ENCODE measurements at regions not wholly inside any gene's neighbourhood (a gene's known extent, or its start where the extent isn't known, plus 50 kb on each side); places are given as distances from the start of the nearest gene placed in this dataset.
A peak's percentile ranks its signal among the peaks of the same experiment; 100 is the strongest.

DNA sequence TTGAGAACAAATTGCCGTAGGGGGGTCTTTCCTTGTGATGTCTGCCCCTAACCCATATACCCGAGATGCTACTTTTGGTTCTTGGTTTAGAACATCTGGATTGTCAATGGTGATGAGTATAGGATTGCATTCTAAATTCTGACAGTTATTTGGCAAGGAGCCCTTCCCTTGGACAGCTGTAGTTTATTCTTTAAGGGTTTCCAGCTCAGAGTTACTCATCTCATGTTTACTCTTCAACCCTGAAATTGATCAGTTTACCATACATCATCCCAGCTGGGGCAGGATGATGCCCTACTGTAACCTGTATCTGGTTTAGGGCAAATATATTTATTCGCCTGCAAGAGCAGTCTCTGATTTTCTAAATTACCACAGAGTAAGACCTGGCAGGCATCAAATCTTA is 85.7 kb upstream of the XCR1 start:
- no peak for DNase-seq

DNA sequence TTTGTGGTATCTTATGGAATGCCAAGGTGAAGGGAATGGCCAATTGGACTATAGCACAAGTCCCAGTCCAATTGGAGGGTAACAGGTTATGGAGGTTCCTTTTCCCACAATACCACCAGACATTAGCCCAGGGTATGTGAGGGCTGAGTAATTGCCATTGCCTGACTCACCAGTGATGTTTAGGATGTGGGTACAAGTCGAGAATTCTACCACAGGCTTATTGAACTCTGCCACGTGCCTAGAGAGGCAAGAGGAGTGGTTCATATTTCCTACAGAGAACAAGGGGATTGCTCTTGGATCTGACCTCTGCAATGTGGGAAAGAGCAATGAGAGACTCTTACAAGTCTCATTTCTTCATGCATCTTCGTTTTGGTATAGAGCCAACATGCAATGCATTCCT is 85.0 kb upstream of the XCR1 start:
- no peak for DNase-seq

DNA sequence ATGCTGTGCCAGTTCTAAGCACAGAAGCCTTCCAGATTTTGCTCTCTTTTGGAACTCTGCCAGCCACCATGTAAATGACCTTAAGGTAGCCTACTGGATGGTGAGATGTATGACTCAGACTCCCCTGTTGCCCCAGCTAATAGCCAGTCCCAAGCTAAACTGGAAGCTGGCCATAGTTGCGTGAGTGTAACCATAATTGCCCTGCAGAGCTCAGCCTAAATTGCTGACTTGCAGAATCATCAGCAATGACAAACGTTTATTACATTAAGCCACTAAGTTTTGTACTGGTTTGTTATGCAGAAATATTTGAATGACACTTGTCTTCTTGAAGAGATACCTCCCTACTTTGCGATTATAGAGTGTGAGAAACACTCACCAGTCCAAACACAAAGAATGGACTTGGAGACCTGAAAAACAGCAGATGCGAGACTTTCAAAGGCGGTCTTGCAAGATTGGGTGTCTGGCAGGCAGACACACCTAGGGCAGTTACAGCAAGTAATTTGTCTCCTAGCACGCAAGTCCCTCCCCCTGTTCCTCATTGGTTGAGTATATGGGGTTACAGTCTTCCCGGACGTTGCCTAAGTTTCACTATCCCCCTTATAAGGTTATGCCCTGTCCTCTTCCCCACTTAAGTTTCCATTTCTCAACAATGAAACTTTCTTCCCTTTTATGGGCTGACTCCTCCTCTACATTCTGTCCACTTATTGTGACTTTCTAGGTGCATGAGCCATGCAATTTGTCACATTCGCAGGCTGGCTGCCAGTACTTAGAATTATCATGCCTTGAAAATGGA is 83.6 kb upstream of the XCR1 start:
- peak; percentile 3 to 53 for DNase-seq

DNA sequence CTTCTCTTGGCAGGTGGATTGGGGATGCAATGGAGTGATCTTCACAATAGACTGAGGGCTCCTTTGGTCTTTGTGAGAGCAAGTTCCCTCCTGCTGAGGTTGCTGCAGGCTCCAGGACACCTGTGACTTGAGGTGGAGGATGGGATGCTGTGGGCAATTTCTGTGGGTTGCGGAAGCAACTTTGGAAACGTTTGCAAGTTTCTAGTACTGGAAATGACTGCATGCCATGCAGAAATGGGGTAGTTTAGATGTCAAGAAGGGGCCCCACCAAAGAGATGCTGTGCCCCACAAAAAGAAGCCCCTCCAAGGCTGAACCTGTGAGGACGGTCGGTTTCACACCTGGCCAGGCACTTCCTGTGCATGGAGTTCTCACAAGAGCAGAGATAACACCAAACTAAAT is 80.4 kb upstream of the XCR1 start:
- no peak for DNase-seq

DNA sequence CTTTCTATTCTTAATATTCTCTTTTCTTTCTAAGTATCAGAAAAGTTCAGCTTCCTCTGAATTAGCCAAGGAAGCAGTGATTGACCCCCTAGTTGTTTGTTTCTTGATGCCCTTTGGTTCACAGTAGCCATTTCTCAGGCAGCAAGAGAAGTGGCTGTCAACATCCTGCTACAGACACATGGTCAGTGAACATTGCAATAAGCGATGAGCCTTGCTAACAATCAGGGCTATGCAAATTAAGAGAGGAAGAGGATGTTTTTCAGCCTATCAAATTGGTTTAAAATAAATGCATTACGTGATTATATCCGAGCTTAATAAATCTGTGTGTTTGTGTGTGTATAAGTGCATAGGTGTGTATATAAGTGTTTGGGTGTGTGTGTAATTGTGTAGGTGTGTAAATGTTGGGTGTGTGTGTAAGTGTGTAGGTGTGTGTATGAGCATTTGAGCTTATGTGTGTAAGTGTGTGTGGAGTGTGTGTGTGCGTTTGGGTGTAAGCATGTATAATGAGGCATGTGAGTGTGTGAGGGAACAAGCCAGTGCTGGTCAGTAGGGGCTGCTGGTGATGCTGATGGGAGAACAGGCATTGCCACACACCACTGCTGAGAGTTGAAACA is 78.1 kb upstream of the XCR1 start:
- no peak for DNase-seq

DNA sequence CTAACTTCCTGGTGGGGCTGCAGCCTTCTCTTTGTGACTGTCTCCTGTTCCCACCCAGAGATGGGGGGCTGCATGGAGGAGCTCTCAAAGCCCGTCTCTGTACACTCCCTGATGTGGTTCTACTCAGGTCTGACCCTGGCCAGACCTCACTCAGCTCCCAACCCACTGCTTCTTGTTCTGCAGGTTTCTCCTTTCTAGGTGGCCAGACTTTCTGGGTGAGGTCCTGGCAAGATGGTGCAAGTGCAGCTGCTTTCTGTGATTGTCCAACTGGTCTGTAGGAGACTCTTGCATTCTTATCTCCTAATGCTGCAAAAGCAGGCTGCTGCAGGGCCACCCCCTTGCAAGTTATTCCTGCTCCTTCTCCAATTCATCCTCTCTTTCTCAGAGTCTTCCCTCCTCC is 77.4 kb upstream of the XCR1 start:
- DNase-seq = no peak

DNA sequence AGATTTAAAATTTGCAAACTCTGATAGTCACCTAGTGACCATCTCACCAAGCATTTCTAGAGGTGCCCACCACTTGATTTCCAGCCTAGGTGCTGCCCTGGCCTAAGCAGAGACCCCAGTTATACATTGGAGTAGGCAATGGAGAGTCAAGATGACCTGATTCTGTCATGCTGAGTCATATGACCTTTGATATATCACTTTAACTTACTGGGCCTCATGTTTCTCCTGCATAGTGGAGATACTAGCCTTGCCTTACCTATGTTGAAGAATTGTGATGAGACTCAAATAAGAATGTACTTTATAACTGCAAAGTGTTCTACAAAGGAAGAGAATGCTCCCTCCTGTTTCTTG is 75.5 kb upstream of the XCR1 start:
- no peak for DNase-seq

DNA sequence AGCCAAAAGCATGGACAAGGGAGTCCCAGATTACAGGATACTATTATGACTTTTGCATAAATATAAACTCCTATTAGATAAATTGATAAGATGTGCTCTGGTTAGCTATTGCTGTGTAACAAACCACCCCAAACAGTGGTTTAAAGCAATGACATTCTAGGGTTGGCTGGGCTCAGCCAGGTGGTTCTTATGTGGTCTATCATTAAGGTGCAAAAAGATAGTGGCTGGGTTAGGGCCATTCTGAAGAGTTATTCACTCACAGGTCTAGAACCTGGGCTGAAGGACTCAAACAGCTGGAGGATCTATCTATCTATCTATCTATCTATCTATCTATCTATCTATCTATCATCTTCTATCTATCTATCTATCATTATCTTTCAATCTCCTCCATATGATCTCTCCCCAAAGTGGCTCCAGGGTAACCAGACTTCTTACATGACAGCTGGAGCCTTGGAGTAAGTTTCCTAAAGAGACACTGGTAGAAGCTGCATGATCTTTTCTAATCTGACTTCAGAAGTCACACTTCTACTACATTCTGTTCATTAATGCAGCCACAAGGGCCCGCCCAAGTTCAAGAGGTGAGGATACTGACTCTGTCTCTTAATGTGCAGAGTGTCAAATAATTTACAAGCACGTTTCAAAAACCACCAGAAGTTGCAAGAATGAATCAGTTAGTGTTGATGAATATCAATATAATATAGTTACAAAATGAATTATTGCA is 74.9 kb upstream of the XCR1 start:
- DNase-seq = no peak

DNA sequence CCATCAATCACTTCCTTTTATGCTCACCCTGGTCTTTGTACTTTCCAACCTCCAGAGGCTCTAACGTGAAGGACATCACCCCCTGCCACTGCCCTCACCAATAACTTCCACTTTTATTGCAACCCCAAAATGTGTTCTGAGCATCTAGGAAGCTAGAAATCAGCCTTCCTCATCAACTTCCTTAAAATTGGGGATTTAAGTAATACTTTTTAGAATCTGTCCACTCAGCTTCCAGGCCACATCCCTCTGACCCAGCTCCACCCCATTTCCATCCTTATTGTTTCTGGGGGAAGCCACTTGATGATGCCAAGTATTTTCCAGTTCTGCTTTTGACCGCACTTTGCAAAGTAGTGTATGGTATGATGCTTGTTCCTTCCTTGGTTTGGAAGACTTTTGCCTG is 73.5 kb upstream of the XCR1 start:
- no peak for DNase-seq

DNA sequence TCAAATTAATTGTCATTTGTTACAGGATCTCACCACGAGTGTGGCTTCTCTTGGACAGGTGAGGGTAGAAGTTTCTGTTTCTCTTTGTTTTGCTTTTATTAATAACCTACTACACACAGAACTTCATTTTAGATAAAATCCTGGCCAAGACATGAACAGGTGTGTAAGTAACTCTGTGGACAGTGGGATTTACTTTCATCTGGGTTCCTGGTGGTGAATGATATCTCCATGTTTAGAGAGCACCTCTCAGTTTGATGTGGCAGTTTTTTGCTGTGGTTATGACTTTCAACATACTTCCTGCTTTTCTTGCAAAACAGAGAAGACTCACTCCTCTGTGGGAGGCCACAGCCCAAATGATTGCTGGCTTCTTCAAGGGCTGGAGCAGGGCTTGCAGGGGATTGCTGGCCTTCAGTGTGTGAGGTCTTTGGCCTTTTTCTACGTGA is 71.1 kb upstream of the XCR1 start:
- DNase-seq = no peak

DNA sequence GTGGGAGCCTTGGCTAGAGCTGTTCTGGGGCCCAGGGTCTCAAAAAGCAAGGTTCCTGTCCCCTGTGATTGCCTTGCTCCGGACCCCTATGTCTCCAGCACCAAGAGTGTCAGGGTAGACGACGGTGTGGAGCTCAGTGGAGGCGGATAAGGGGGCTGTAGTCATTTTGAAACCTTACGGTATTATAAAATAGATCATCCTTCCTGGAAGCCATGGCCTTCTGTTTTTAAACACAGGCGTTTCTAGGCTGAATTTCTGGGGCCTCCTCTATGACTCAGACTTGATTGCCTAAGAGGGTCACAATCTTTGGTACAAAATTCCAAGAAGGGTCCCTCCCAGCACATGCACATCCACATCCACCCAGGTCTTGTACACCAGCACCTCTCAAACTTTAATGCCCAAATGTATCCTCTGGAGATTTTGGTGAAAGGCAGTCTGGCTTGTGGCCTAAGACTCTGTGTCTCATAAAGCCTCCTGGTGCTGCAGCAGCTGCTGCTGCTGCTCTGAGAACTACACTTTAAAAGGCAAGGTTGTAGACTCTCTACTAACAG is 70.5 kb upstream of the XCR1 start:
- no peak for DNase-seq

DNA sequence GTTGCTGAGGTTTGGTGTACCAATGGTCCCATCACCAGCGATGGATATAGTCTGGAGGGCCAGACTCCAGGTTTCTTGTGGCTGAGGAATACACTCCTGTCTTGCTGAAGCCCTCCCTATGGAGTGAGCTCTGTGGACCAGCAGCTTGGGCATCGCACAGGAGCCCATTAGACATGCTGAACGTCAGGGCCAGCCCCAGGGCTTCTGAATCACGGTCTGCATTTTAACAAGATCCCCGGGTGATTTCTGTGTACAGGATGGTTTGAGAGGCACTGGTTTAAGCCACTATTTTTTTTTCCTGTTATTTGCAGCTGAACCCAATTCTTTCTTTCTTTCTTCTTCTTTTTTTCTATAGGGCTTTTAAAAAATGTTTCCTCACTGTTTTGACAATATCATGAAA is 69.5 kb upstream of the XCR1 start:
- DNase-seq = no peak

DNA sequence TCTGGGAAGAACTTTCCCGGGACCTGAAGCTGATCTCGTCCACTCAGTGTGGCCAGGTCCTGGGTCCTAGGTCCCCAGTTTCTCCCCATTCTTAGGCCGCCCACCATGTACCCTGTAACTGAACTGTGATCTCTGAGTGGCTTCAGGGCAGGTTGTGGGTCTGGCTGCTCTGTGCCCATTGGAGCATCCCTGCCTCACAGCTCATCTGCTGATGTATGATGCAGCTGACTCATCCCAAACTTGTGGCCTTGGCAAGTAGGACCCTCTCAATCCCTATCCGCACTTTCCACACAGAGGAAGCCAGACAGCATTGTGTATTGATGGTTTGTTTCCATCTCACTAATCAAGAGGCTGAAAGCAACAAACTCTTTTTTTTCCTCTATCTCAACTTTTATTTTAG is 69.1 kb upstream of the XCR1 start:
- DNase-seq = no peak

DNA sequence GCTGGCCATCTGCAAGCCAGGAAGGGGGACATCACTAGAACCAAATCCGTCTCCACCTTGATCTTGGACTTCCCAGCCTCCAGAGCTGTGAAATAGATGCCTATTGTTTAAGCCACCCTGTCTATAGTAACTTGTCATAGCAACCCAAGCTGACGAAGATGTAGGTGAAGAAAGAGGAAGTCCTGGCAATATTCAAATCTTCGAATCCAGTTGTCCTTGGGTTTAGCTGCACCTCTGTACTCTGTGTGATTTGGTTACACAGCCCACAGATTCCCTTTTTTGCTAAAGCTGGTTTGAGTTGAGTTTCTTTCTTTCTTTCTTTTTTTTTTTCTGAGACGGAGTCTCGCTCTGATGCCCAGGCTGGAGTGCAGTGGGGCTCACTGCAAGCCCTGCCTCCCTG is 68.0 kb upstream of the XCR1 start:
- no peak for DNase-seq

DNA sequence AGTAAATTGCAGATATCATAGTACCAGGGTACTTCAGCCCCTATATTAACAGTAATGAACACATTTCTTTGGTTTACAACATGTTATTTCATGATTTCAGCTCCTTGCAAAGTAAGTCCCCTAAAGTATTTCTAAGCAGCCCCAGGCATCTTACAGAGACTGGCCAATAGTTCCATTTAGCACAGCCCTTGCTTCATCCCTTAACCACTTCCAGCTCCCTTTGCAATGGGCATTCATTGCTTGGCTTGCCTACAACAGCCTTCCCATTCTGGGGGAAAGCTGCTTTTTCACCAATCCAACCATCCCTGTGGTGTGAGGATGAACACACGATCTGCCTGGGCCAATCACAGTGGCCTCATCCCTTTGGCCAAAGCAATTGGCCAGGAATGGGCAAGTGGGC is 67.2 kb upstream of the XCR1 start:
- DNase-seq = no peak

DNA sequence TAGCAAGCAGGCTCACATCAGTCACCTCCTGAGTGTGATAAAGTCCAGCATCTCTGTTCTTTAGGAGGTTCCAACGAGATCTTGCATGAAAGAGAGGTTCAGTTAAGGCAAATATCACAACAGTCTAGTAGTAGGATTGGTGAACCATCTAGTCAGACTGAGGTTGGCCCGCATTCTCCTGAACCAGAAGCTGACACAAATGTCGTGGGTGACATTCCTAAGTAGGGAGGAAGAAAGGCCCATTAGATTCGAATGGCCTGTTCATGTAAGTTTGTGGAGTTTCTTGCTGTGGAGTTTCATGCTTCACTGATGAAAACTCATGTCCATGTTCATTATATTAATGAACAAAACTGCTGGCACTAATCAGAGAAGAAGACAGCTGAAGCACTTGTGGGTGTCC is 66.7 kb upstream of the XCR1 start:
- DNase-seq = no peak

DNA sequence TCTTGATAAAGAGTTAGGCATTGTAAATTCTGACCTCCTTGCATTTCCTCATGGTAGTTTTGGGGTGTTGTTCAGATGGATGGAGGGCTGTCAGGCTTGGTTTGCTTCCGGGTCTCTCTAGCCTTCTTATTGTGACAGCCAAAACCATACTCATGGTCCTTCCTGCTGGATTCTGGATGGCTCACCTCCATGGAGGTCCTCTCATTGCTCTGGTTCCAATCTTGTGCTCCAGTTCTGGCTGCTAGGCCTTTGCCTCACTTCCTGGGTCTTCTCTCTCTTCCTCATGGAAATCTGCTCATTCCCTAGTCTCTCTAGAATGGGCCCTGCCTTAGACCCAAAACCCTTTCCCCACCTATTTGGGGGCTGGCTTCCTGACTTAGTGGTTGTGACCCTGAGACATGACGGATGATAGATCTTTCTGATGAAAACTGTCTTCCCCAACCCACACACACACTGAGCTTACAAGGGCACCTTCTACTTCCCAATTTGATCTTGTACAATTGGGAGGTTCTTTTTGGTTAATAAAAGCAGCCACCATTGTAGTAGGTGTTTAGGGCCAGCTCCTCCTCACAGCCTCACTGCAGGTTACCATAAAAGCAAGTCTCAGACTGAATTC is 66.2 kb upstream of the XCR1 start:
- DNase-seq = no peak

DNA sequence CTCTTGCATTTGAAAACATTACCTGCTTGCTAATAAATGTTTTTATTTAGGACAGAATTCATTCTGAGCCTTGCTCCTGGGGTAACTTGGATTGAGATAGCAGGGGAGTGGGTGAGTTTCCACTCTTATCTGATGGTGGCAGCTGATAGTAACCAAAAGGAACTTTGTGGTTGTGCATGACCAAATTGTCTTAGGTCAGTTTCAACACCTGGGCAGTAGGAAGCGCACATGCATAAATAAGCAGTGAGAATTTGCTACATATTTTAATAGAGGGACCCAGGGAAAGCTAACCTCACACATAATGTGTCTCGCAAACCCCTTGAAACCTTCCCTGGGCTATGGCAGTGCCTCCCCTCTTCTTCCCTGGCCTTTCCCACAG is 65.4 kb upstream of the XCR1 start:
- no peak for DNase-seq

DNA sequence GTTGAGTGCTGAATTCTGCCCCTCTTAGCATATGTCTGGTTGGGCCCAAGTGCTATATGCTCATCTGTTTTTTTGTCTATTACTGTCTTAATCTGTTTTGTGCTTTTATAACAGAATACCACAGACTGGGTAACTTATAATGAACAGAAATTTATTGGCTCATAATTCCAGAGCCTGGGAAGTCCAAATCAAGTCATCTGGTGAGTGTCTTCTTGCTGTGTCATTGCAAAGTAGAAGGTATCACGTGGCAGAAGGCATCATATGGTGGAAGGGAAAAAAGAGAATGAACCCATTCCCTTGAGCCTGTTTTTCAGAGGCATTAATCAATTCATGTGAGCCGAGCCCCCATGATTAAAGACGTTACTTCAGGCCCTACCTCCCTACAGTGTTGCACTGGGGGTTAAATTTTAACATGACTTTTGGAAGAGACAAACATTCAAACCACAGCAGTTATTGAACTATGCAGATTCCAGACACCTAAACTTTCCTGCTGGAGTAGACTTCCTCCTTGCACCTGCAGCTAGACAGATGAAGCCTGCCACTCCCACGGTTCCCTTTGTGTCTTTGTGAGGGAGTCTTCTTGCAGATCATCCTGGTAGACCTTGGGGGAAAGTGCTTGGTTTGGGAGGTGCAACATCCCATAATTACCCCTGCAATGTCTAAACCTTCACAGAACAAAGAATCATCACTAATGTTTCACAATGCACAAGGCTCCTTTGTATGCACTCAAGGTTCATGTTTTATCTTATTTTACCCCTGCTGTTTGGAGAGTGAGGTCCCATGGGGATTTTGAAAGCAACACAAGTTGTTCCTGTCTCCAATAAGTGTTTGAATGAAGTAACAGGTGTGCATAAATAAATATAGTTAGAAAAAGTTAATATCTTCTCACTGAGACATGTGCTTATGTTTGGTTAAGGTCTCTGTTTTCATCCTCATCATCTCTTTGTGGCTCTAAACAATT is 64.7 kb upstream of the XCR1 start:
- DNase-seq = no peak

DNA sequence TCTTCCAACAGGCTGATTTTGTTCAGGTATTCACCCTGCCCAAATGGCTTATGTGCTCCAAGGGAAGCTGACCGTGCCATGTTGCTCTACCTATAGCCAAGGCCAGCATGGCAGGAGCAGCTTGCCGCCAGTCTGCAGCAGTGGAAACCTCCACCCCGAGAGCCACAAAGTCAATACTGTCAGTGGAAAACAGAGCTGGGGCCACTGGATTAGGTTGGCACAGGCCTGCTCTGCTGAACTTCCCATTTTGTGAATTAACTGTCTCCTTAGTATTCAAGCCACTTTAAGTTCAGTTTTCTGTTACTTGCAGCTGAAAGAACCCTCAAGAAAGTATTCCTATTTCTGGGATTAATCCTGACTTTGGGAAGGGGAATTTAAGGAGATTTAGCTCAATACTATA is 63.8 kb upstream of the XCR1 start:
- DNase-seq = no peak

DNA sequence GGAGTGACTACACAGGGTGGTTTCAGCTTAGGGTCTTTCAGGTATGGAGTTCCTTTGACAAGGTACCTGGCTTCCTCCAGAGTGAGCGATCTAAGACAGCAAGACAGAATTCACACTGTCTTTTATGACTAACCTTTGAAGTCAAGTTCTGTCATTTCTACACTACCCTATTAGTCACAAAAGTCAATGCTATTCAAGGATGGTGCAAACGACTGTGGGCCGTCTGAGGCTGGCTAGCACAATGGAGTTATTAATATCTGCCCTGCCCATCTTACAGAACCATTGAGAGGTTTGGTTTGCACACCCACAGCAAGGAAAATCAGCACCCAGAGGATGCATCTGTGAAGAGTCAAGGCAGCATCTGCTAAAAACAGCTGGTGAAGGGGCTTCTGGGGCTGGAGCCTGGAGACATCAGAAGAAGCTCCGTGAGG is 62.9 kb upstream of the XCR1 start:
- no peak for DNase-seq

DNA sequence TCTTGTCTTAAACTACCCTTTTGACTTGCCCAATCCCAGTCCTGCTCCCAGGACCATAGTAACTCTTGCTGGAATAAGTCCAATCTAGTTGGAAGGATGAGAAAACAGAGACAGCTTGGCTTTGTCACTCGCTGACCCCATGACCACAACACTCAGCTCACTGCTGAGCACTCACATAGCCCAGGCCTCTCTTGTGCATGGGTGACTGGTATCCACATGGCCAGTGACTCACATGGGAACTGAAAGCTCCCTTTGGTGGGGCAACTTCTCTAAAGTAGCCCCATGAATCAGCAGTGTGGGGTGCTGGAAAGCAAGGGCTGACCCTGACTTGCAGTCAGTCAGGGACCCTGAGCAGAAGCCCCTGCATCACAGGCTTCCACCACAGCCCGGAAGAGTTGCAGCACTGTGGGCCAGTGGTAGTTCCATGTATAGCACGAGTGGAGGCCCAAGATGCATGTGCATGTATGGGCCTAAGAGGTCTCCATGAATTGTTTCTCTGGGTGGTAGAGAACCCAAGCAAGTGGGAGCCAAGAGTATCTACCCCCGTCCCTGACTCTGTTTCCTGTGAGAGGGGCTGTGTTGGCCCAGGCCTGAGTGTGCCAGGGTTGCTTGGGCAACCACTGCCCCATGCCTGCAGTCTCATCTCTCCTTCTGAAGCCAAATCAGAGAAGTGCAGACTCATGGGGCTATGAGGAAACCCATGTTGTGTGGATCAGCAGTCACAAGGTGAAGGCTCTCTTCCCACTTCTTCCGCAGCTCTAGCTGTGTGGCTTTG is 62.1 kb upstream of the XCR1 start:
- DNase-seq = no peak

All from SHP77 (cell line).